LHCN-M2 (cell line): ENCODE measurements at regions not wholly inside any gene's neighbourhood (a gene's known extent, or its start where the extent isn't known, plus 50 kb on each side); places are given as distances from the start of the nearest gene placed in this dataset.
A peak's percentile ranks its signal among the peaks of the same experiment; 100 is the strongest.

Source experiments
- DNase-seq: peaks from one replicate; pipeline ENCODE4 v3.0.0-alpha.2; 2012; ENCODE audit warnings: low read depth

DNA sequence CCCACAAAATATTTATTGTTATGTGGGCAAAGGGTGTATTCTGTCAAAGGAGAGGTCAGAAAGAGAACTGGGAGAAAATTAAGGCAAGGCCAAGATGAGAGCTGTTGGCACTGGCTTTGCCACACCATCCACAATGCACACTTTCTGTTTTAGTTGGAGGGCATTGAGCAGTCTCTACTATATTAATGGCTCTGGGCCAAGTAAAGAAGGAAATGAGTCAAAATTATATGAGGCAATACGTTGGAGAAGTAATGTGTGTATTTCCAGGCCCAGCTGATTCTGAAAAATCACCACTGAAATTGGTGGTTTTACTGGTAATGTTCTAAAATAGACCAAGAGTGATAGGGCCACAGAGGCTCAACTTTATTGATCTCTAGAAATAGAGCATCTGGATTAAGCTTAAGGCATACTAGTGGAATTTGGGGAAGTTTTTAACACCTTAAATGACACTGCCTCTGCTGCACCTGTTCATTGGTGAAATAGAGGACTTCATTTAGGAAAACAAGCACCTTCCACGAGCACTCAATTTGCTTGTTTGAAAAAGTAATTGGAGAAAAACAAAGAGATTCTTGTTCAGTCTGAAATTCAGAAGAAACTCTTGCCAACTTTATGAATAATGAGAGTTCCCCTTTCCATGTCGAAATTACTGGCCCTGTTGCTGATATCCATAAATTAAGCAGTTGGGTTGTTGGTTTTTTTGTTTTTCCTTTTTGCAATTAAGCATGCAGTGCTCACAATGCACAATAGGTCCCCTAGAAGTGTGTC lies 424.9 kb downstream of the ADGRL2 start:
- DNase-seq, result peak; percentile 32

DNA sequence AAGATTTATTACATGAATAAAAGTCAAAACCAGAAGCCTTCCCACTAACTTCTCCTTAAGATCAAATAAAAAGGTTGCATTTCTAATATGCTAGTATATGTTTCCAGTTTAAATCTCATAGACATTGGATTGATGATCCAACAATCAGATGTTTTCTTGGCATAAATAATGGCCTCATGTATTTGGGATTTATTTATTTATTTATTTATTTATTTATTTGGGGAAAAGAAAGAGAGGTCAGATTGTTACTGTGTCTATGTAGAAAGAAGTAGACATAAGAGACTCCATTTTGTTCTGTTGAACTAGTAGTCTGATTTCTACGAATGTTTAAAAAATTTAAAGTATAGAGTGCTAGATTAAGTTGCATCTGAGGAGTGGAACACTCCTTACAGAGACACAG lies 422.4 kb downstream of the ADGRL2 start:
- DNase-seq, result no peak

DNA sequence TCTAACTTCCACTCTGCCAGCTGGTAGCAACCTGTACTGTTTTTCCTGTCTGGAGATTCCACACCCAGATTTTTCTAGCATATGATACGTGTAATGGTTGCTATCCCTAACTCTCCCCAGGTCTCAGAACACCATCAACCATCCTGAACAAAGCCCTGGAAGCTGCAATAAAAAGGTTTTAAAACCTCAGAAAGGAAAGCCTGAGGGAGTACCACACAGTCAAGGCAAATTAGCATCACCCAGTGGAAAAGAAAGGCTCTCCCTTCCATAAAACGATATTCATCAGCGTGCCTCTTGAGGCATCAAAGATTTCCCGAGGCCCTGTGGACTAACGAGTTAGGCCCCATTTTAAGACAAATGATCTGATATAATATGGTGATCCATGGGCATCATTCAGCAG lies 421.0 kb downstream of the ADGRL2 start:
- DNase-seq, result no peak

DNA sequence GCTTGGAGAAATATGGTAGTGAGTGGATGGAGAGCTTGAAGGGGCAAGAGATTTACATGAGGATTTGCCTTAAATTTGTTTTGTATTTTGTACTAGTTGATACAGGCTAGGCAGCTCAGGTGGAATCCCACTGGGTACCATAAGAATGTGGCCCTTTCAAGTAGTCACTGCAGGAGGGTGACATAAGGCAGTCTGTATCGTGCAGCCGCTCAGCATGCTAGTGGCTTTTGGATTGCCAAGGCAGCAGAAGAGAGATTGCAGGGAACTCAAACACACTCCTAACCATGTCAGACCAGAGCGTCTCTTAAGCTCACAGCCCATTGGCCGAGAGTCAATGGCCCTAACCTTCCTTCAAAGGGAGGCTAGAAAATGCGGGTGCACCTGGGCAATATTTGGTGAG lies 420.0 kb downstream of the ADGRL2 start:
- DNase-seq, result no peak

DNA sequence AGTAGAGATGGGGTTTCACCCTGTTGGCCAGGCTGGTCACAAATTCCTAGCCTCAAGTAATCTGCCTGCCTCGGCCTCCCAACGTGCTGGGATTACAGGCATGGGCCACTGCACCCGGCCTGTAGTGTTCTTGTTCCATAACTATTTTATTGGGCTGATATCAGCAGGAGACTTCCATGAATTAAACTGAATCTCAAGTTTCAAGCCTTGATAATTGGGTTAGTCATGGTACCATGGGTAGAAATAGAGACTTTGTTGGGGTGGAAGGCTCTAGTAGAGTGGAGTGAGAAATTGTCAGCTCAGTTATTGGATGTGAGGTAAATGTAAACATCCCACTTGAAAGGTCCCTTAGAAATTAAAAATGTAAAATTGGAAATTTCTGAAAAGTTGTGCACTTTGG lies 419.1 kb downstream of the ADGRL2 start:
- DNase-seq, result no peak

DNA sequence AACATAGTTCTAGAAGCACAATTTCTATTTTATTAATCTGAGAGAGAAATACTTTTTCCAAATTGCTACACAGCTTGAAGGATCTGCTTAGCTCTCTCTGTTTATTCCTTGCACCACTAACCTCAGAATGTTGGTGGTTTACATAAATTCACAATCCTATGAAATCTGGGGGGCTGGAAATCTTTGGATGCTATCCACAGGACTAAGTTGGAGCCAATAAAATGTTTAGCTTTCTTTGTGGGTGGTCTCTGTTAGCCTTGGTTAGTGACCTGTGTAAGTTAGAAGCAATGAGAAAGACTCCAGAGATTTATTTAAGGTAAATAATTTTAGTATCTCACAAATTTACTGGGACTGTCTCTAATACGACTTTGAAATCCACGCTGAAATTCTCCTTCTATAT lies 418.1 kb downstream of the ADGRL2 start:
- no peak for DNase-seq

DNA sequence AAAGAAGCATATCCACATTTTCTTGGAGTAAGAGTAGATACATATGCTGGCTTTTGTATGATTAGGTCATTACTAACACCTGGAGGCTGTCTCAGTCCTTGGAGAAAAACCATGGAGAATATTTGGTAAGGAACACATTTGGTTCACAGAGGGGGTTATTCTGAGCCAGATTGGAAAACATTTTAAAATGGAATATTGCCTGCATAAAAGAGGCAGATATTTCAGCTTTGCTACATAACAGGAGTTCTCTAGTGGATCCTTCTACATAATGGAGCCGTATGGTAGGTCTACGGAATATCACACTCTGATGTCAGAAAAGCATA lies 415.1 kb downstream of the ADGRL2 start:
- no peak for DNase-seq

DNA sequence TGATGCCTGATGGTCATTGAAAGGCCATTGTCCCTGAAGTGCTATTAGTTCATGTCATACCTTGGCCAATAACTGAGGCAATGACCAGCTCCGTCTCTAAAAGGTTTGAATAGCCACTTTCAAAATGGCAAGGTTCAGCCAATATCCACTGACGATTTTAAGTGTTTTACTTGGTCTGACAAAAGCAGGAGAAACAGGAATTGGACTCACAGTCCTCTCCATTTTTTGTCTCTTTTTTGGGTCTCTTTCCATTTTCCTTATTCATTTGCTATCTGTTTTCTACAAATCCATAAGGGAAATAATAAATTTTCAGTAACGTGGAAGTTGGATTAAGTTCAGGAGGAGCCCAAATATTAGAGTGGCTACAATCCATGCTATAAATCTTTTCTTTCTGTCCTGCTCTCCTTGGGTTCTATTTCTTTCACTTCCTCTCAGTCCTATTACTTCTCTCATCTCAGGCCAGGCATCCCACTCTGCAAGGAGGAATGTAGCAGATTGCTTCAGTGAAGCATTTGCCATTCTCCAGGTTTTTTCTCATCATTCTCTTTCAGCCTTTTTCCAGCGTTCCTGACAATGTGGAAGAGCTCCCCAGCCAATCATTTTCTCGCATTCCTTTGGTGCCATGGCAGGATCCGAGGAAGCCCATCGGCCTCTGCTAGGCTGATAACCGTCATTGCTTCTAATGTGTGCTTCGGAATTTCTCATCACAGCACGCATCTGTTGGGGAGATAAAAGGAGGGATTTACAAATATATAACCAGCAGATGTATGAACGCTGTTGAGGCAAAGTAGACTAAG lies 414.5 kb downstream of the ADGRL2 start:
- no peak for DNase-seq

DNA sequence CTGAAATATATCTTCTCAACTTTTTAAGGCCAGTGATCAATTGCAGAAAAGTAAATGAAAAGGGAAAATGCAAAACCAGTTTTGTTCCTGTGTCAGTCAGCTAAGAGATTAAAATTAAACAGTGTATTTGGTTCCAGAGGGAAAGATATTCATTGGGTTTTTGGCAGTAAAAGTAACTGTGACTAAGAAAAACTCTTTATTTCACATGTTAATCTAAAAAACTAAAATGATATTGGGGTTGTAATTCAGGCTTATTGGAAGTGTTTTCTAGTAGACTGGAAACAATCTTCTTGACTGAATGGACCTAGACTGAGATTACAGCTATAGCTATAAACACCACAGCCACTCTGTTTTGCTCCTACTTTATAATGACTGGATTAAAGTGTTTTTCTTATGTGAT lies 413.9 kb downstream of the ADGRL2 start:
- no peak for DNase-seq

DNA sequence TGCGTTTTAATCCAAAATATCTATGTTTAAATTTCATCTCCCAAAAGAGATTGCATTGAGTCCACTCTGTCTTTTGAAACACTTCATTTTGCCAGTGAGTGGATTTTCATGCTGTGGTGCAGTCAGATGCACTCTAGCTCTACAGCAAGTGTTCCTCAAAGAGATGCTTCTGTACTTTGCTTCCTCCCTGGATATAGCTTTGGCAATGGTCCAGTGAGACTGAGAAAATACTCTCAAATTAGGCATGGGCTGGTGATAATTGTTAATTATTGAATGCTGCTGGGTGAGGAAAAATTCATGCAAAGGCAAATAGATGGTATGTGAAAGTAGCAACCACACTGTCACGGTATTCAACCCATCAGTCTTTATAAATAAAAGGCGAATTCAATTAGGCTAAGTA lies 396.9 kb downstream of the ADGRL2 start:
- DNase-seq, result no peak

DNA sequence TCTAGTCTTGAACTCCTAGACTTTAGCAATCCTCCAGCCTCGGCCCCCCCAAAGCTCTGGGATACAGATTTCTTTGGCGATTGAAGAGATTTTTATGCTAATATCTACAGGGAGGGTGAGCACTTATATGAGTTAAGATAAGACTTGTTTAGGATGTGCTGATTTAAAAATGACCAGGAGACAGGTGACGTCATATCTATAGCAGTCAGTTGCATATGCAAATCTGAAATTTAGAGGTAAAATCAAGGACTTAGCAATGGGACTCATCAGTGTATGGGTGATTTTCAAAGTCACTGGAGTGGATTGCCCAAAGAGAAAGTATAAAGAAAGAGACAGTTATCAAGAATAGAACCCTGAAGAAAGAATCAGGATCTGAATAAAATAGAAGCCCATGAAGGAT lies 394.5 kb downstream of the ADGRL2 start:
- no peak for DNase-seq

DNA sequence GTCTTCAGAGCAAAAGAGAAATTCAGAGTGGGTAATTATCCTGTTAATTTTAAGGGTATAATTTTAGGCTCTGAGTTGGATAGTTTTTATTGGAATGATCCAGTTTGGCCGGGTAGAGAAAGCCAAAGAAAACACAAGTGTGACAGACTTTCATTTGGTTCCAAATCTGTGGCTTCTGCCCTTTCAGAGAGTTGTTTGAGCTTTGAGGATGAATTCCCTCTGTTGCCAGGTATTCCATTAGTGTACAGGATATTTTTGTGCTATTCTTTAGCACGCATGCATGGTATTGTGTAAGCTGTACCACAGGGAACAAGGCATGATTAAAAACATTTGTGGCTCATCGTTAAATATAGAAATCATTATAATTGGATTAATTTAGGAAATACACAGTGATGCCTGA lies 384.4 kb downstream of the ADGRL2 start:
- DNase-seq, result no peak

DNA sequence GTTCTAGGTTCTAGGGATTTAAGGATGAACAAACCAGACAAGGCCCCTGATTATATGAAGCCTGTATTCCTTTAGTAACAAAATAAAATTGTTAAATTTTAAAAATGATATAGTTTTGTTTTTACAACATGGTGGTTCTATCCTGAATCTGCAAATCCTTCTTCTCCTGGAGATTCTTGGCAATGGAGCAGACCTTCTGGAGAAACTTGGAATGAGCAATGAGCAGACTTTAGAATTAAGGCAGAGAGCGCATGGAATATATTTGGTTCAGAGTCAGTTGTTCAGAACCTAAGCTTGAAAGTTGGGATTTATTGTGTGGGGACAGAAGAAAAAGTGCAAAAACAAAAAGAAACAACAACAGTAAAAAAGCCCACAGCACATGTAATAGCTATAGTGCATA lies 381.1 kb downstream of the ADGRL2 start:
- DNase-seq, result no peak

DNA sequence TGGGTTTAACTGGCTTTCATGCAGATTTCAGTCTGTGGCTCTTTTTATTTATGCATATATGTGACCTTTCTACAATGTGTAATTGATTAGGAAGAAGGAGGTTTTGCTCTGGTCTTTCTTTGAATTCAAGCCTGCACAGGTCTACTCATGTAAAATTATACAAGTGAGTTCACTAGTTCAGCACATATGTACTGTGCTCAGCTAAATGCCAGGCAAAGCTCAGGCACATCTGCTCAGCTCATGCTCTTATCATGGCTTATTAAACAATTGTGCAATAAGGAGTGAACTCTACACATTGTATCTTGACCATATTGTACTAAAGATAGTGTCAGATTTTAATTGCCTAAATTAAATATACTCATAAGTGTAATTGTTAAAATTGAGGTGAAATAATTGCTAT lies 378.4 kb downstream of the ADGRL2 start:
- DNase-seq, result no peak

DNA sequence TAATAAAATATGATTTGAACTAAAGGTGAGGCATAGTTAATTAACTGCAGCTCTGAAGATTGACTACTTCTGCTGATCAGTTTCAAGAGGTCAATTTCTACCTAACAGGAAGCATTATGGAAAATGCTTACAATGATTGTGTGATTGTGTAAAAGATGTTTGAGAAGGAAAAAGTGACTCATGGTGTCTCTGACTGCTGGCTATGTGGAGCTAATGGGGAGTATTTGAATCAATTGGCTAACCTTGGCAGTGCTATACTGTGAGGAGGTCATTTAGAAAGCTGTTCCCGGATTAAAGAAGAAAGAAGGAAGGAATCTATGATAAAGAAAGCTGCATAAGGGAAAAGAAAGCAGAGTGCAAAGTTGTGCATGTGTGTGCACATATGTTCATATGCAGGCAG lies 376.5 kb downstream of the ADGRL2 start:
- no peak for DNase-seq

DNA sequence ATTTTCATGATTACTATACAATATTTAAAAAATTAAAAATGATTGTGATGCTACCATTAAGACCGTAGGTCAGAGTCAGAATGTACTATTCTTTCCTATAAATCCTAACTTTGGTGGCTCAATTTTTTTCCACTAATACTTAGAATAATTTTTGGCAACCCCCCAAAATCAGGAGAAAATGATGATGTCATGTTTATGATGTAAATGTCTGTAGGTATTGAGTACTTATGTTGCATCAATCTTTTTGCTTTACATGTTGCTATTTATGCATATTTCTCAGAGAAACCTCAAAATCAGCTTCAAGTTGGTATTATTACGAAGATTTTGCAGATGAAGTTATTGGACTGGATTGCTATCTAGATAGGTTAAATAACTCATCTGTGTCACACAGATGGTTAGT lies 371.2 kb downstream of the ADGRL2 start:
- no peak for DNase-seq

DNA sequence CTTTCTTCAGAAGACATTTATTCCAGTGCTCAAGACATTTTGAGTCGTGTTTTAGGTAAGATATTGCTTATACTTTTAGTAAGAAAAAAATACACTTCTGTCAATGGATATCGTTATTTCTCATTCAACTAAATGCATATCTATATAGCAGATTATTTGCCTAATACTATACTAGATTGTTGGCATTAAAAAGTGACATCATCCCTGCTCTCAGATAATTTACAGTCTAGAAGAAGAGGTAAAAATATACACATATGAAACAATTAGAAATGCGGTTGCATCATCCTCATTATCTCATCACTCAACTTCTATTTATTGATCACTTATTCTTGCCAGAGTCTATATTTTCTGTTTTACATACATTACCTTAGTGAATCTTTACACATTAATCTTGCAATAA lies 367.7 kb downstream of the ADGRL2 start:
- DNase-seq, result no peak

DNA sequence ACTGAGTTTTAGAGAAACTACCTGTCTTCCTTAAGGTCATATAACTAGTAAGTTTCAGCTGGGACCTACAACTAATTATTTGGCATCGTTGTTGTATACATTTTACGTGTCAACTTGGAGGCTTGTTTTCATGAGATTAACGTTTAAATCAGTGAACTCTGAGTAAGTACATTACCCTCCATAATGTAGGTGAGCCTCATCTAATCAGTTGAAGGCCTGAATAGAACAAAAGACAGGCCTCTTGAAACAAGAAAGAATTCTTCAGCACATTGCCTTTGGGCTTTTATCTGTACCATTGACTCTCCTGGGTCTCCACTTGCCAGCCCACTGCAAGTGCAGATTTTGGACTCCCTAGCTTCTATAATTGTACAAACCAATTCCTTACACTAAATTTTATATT lies 364.6 kb downstream of the ADGRL2 start:
- no peak for DNase-seq

DNA sequence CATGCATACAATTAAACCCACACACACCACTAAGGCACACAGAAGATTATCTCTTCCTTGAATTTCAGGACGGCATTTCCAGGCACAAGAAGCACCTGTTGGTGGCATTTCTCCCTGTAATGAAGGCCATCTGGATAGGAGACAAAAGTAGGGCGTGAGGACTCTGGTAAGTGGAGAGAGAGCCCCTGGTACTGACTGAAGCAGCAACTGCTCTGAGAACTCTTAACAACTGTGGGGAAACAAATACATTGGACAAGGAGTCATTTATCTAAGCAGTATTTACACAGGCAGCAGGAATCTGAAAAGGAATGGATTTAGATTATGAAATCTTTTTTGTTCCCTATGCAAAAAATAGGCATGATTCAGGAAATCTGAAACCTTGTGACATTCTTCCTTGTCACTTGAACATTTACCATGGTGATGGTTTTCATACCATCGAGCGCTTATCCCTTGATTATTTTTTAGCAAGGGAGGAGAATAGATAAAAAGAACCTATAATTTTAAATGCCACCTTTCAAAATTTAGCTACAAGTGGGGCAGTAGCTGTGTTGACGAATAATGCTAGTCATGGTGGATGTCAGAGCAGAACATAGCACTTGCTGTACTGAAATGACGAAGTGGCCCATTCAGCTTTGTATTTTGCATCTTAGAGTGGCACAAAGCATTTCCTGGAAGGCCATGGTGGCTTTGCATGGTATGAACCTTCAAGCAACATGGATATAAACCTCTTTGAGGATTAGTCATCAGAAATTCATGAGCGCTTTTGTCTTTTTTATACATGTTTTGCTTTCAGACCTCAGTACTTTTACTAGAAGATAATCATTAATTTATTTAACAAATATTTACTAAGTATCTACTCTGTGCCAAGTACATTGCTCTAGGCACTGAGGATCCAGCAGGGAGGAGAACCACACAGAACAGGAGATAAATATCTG lies 362.0 kb downstream of the ADGRL2 start:
- peak; percentile 43 for DNase-seq

DNA sequence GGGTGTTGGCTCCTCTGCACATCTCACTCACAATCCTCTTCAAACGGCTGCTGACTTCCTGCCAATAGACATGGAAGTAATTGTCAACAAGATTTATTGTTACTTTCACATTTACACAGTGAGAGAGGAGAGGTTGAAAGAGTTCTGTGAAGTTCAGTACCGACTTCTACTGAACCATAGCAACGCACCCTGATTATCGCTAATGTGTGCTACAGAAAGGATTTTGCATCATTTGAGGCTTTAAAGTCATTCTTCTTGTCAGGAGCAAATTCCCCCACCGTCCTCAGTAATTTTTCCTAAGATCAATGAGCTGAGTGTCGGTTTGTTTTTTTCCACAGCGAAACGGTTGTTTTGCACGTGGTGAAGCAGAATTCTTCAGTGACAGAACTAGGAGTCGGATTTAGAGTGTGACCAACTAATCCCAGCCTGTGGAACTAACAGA lies 361.0 kb downstream of the ADGRL2 start:
- no peak for DNase-seq

DNA sequence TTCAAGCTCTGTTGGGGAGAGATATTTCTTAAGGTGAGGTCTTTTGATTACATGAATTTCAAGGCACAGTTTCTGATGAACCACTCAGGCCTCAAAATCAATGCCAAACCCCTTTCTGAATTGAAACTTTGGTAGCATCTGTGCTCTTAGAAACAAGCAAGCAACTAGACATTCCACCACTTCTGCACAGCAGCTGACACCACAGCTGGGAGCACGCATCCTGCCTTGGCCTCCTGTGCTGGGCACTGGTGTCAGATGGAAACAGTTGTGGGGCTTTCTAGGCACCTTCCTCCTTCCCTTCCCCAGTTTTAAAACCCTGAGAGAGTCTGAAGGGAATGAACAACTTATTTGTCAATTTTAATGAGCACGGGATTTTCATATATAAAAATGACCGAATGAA lies 360.2 kb downstream of the ADGRL2 start:
- DNase-seq, result peak; percentile 23

DNA sequence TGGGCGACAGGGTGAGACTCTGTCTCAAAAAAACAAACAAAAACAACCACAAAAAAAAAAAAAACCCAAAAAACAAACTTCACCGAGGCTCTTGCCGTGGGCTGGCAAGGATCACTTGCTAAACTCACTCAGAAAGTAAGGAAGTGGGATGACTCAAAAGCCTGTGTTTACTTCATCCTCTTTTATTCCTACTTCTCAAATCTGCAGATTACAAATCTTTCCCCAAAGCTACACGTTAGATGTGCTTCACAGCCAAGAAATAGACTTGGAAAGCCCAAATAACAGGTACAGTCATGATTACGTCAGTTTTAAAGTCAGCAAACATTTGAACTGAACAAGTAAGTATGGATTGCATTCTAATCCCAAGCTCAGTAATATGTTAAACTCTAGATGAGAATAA lies 359.3 kb downstream of the ADGRL2 start:
- no peak for DNase-seq
